ENCODE measurements at regions not wholly inside any gene's neighbourhood (a gene's known extent, or its start where the extent isn't known, plus 50 kb on each side); places are given as distances from the start of the nearest gene placed in this dataset.

DNA sequence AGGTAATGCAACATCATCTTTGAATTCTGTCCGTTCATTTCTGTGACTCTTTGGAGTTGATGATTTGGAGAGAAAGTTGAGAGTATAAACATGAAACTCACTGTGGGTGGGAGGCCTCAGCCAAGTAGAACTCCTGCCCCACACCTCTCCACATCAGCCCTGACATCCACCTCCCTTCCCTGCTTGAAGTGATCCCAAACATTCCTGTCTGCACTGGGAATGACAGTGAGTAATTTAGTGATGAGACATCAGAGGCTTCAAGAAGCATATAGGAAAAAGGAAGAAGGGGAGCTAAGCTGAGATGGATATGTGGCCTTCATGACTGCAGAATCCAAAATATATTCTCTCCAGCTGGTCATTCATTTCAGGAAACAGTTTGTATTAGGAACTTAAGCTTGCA, 151.8 kb downstream of the SPATA18 start:
- in situ Hi-C loops (cut with MboI) (no loop called here), intact Hi-C loops (cut with micrococcal nuclease) (no loop called here)
- Histone ChIP-seq H2AFZ (ENCODE audit: low read depth, low read length) (no peak overlapping the region), H3K9ac (ENCODE audit: insufficient read depth in 1 of 2, low read depth in 2 of 2, low read length in 2 of 2) (no peak overlapping the region), H3K36me3 (ENCODE audit: control insufficient read depth, insufficient read depth, low read length) (no peaks in the 10 kb centered on the region), H4K20me1 (replicated peaks; ENCODE audit: control insufficient read depth, insufficient read depth, low read length) (no peaks in the 10 kb centered on the region), H3K79me2 (ENCODE audit: control insufficient read depth, insufficient read depth, low read length) (no peaks in the 10 kb centered on the region), H3K4me1 (replicated peaks in 1 of 2; ENCODE audit: control insufficient read depth in 2 of 2, insufficient read depth in 2 of 2, low read length in 2 of 2) (no peaks in the 10 kb centered on the region), H3K27ac (ENCODE audit: extremely low read depth, low read depth, low read length) (no peak overlapping the region), H3K9me1 (ENCODE audit: control insufficient read depth, insufficient read depth, low read length) (no peaks in the 10 kb centered on the region), H3K4me2 (ENCODE audit: insufficient read depth, low read length) (no peak overlapping the region), H3K9me3 (replicated peaks; ENCODE audit: control insufficient read depth, insufficient read depth, low read depth, low read length) (no peaks in the 10 kb centered on the region), H3K4me3 (no peak overlapping the region), H3K27me3 (ENCODE audit: control insufficient read depth in 2 of 2, insufficient read depth in 2 of 2, low read length in 2 of 2) (no peaks in the 10 kb centered on the region)
- ATAC-seq (no peak), DNase-seq (ENCODE audit: extremely low read depth in 1 of 4, low spot score in 3 of 4) (no peak), FAIRE-seq (no peak)
- 7% methylated on average over 1 of the region's 1 CpG for WGBS (ENCODE audit: insufficient coverage, low coverage, missing lambda C conversion rate)
- ChIA-PET POLR2A (interaction anchor here (0.8 kb wide), 1 partner anchor 1575 kb away, joined by 3 read pairs; no protein-coding TSS in a partner anchor), CTCF (ENCODE audit: low intra/inter-chr PET ratio) (no interaction called here)
- TF ChIP-seq HDGF (IDR thresholded peaks at IDR 0.05) (no peak), PTBP1 (IDR thresholded peaks at IDR 0.05; ENCODE audit: low read depth, low read length) (no peak), RCOR1 (IDR thresholded peaks at IDR 0.05; ENCODE audit: borderline replicate concordance in 1 of 2, low read depth in 2 of 2, low read length in 2 of 2) (no peak), ZNF274 (IDR thresholded peaks at IDR 0.05; ENCODE audit: borderline replicate concordance, low read depth, low read length) (no peak), MYNN (IDR thresholded peaks at IDR 0.05) (no peak), MYNN (CRISPR knock-in tag; IDR thresholded peaks at IDR 0.05) (no peak)
- TF ChIP-seq, protein P1, sequence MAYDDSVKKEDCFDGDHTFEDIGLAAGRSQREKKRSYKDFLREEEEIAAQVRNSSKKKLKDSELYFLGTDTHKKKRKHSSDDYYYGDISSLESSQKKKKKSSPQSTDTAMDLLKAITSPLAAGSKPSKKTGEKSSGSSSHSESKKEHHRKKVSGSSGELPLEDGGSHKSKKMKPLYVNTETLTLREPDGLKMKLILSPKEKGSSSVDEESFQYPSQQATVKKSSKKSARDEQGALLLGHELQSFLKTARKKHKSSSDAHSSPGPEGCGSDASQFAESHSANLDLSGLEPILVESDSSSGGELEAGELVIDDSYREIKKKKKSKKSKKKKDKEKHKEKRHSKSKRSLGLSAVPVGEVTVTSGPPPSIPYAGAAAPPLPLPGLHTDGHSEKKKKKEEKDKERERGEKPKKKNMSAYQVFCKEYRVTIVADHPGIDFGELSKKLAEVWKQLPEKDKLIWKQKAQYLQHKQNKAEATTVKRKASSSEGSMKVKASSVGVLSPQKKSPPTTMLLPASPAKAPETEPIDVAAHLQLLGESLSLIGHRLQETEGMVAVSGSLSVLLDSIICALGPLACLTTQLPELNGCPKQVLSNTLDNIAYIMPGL (CRISPR knock-in tag; IDR thresholded peaks at IDR 0.05): no peak
- no TSS peak for BruUV-seq (replicated peaks)
